ENCODE measurements at regions not wholly inside any gene's neighbourhood (a gene's known extent, or its start where the extent isn't known, plus 50 kb on each side); places are given as distances from the start of the nearest gene placed in this dataset.

DNA sequence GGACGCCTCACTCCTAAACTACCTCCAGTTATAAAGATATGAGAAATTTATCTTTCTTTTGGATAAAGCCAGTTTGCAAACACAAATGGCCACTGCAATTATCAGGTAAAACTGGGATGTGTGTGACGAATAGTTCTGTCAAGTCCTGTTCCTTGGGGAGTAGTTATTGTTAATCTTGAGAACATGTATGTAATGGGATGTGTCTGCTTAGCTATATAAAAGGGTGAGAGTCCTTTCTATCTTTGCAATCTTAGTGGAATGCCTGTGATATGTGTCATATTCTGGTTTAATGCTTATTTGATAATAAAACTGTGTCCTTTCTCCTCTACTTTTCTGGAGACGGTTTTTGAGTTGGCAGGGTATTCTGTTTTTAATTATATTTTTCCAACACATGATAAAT, 56.1 kb upstream of the PKP2 start:
- ChIA-PET POLR2A (no interaction called here), CTCF (no interaction called here)
- H3K4me1 Mint-ChIP-seq (ENCODE audit: low read depth, unreplicated experiment) = peaks cover 7% of the 10 kb centered on the region
- intact Hi-C loops (cut with micrococcal nuclease; ENCODE audit: unreplicated experiment) = no loop called here
- no peak overlapping the region for H3K4me3 ChIP-seq (ENCODE audit: low read depth, low read length)
- H3K4me1 ChIP-seq = 0 out of 2 replicates have a peak, but pooled peaks cover under 1% of the 10 kb centered on the region
- TF ChIP-seq, protein P1, sequence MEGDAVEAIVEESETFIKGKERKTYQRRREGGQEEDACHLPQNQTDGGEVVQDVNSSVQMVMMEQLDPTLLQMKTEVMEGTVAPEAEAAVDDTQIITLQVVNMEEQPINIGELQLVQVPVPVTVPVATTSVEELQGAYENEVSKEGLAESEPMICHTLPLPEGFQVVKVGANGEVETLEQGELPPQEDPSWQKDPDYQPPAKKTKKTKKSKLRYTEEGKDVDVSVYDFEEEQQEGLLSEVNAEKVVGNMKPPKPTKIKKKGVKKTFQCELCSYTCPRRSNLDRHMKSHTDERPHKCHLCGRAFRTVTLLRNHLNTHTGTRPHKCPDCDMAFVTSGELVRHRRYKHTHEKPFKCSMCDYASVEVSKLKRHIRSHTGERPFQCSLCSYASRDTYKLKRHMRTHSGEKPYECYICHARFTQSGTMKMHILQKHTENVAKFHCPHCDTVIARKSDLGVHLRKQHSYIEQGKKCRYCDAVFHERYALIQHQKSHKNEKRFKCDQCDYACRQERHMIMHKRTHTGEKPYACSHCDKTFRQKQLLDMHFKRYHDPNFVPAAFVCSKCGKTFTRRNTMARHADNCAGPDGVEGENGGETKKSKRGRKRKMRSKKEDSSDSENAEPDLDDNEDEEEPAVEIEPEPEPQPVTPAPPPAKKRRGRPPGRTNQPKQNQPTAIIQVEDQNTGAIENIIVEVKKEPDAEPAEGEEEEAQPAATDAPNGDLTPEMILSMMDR (IDR thresholded peaks at IDR 0.05; ENCODE audit: insufficient read depth in 1 of 2, low read depth in 1 of 2, low read length in 1 of 2, severe bottlenecking in 1 of 2, unreplicated experiment in 1 of 2) = no peak
- H3K4me3 Mint-ChIP-seq (ENCODE audit: unreplicated experiment) = no peak overlapping the region
- no peaks in the 10 kb centered on the region for H3K36me3 ChIP-seq (ENCODE audit: control insufficient read depth, insufficient read depth, low read length)
- no peaks in the 10 kb centered on the region for H3K36me3 Mint-ChIP-seq (ENCODE audit: insufficient read depth, unreplicated experiment)
- no peak for DNase-seq
- no TSS peak for BruUV-seq (replicated peaks)
- peaks cover 12% of the 10 kb centered on the region for H3K9me3 ChIP-seq
- no peaks in the 10 kb centered on the region for H3K27me3 ChIP-seq (replicated peaks; ENCODE audit: control insufficient read depth, insufficient read depth, low read length)
- no peaks in the 10 kb centered on the region for H3K27me3 Mint-ChIP-seq (ENCODE audit: insufficient read depth, unreplicated experiment)
- peaks cover 9% of the 10 kb centered on the region for H3K9me3 Mint-ChIP-seq (ENCODE audit: unreplicated experiment)
- H3K27ac Mint-ChIP-seq (ENCODE audit: unreplicated experiment) = no peak overlapping the region

DNA sequence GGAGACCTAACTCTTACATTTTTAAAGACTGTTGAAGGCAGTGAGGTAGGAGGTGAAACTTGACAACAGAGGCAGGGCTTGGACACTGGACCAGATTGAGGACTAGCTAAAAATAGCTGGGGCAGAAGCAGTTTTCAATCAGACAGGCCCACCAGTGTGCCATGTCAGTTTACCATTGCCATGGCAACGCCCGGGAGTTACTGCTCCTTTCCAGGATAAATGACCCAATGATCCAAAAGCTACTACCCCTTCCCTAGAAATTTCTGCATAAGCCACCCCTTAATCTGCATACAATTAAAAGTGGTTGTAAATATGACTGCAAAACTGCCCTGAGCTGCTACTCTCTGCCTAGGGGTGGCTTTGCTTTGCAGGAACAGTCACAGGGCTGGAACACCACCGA, 53.2 kb upstream of the PKP2 start:
- intact Hi-C loops (cut with micrococcal nuclease; ENCODE audit: unreplicated experiment) = loop anchor here (5.0 to 10.0 kb wide), 4 partner anchors 297 to 477 kb away; no protein-coding TSS in a partner anchor
- no peaks in the 10 kb centered on the region for H3K9me3 ChIP-seq
- no peaks in the 10 kb centered on the region for H3K36me3 ChIP-seq (ENCODE audit: control insufficient read depth, insufficient read depth, low read length)
- Mint-ChIP-seq H3K9me3 (ENCODE audit: unreplicated experiment) (no peaks in the 10 kb centered on the region), H3K27me3 (ENCODE audit: insufficient read depth, unreplicated experiment) (no peaks in the 10 kb centered on the region), H3K4me1 (ENCODE audit: low read depth, unreplicated experiment) (peaks cover 18% of the 10 kb centered on the region), H3K27ac (ENCODE audit: unreplicated experiment) (no peak overlapping the region), H3K4me3 (ENCODE audit: unreplicated experiment) (no peak overlapping the region), H3K36me3 (ENCODE audit: insufficient read depth, unreplicated experiment) (no peaks in the 10 kb centered on the region)
- no peak for DNase-seq
- H3K27me3 ChIP-seq (replicated peaks; ENCODE audit: control insufficient read depth, insufficient read depth, low read length) = no peaks in the 10 kb centered on the region
- no peak overlapping the region for H3K4me3 ChIP-seq (ENCODE audit: low read depth, low read length)
- ChIA-PET CTCF (no interaction called here), POLR2A (no interaction called here)
- TF ChIP-seq, protein P1 (IDR thresholded peaks at IDR 0.05; ENCODE audit: insufficient read depth in 1 of 2, low read depth in 1 of 2, low read length in 1 of 2, severe bottlenecking in 1 of 2, unreplicated experiment in 1 of 2) = no peak
- peaks cover 16% of the 10 kb centered on the region for H3K4me1 ChIP-seq
- BruUV-seq (replicated peaks) = no TSS peak

DNA sequence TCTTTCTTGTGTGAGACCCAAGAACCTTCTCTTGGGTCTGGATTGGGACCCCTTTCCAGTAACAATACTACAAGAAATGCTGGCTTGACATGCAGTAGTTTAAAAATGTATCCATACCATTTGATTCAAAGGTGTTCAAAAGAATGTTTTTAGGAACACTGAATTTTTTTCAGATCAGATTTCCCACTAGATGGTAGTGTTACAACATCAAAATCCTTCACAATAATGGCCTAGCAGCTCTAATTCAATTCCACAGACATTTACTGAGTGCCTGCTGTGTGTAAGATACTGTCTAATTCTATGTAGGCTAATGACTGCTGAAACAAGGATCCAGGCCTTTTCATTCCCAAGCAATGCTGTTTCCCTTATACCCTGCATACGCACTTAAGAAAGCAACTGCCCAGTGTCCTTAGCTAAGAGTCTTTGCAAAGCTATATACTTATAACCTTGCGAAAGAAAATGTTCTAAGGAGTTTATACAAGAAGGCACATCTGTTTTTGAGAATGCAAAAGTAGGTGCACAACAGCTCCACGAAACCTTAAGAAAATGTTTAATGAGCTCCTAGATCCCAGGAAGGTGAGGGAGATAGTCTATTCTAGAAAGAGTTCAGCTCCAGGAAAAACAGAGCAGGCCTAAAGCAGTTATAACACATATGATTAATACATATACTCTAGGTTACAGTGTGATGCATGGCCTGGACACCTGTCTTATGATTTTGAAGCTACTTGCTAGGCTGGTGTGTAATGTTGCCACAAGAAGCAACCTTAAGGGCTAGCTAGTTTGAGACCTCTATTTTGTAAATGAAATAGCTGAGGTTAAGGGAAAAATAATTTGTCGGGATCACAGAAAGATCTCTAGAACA, 50.9 kb upstream of the PKP2 start:
- BruUV-seq (replicated peaks) = no TSS peak
- no peak overlapping the region for H3K4me3 ChIP-seq (ENCODE audit: low read depth, low read length)
- H3K4me3 Mint-ChIP-seq (ENCODE audit: unreplicated experiment) = no peak overlapping the region
- H3K4me1 ChIP-seq = peaks cover 16% of the 10 kb centered on the region
- H3K36me3 Mint-ChIP-seq (ENCODE audit: insufficient read depth, unreplicated experiment) = no peaks in the 10 kb centered on the region
- ChIA-PET POLR2A (no interaction called here), CTCF (interaction anchor here (0.5 to 1.8 kb wide), 10 partner anchors 37 to 1075 kb away, joined by 3 to 17 read pairs (median 3); partner anchors contain the start of genes ALG10 and YARS2)
- TF ChIP-seq, protein P1 (IDR thresholded peaks at IDR 0.05; ENCODE audit: insufficient read depth in 1 of 2, low read depth in 1 of 2, low read length in 1 of 2, severe bottlenecking in 1 of 2, unreplicated experiment in 1 of 2) = peak in 1 of 2 experiments; percentile 21
- intact Hi-C loops (cut with micrococcal nuclease; ENCODE audit: unreplicated experiment) = loop anchor here (1.0 to 10.0 kb wide), 8 partner anchors 65 to 1075 kb away; partner anchors contain the start of gene ALG10
- peaks cover 12% of the 10 kb centered on the region for H3K4me1 Mint-ChIP-seq (ENCODE audit: low read depth, unreplicated experiment)
- H3K27me3 Mint-ChIP-seq (ENCODE audit: insufficient read depth, unreplicated experiment) = no peaks in the 10 kb centered on the region
- peak in 1 of 2 experiments; percentile 63 for DNase-seq
- no peaks in the 10 kb centered on the region for H3K27me3 ChIP-seq (replicated peaks; ENCODE audit: control insufficient read depth, insufficient read depth, low read length)
- no peaks in the 10 kb centered on the region for H3K9me3 ChIP-seq
- peak overlapping the region; percentile 12 for H3K27ac Mint-ChIP-seq (ENCODE audit: unreplicated experiment)
- no peaks in the 10 kb centered on the region for H3K9me3 Mint-ChIP-seq (ENCODE audit: unreplicated experiment)
- H3K36me3 ChIP-seq (ENCODE audit: control insufficient read depth, insufficient read depth, low read length) = no peaks in the 10 kb centered on the region
